ENCODE measurements at regions not wholly inside any gene's neighbourhood (a gene's known extent, or its start where the extent isn't known, plus 50 kb on each side); places are given as distances from the start of the nearest gene placed in this dataset.
A peak's percentile ranks its signal among the peaks of the same experiment; 100 is the strongest.

GRCh38 chr3:168894214-168894613 is 769.3 kb downstream of the MECOM start:
- Histone ChIP-seq H3K27me3 (no peaks in the 10 kb centered on the region), H3K27ac (no peak overlapping the region), H3K36me3 (no peaks in the 10 kb centered on the region), H3K4me3 (no peak overlapping the region), H3K9me3 (peaks cover 0 to 7% (median 2%) of the 10 kb centered on the region in 4 donors), H3K4me1 (no peaks in the 10 kb centered on the region)
- WGBS, 2 donors, result 85 to 92% methylated on average over 1 to 2 of the region's 2 CpGs
- DNase-seq (no peak), ATAC-seq (ENCODE audit: low FRiP score in 2 of 2) (no peak)
- no peak for TF ChIP-seq POLR2AphosphoS5 (IDR thresholded peaks at IDR 0.05)
- TF ChIP-seq EP300 (IDR thresholded peaks at IDR 0.05), result no peak
- TF ChIP-seq, protein P1, sequence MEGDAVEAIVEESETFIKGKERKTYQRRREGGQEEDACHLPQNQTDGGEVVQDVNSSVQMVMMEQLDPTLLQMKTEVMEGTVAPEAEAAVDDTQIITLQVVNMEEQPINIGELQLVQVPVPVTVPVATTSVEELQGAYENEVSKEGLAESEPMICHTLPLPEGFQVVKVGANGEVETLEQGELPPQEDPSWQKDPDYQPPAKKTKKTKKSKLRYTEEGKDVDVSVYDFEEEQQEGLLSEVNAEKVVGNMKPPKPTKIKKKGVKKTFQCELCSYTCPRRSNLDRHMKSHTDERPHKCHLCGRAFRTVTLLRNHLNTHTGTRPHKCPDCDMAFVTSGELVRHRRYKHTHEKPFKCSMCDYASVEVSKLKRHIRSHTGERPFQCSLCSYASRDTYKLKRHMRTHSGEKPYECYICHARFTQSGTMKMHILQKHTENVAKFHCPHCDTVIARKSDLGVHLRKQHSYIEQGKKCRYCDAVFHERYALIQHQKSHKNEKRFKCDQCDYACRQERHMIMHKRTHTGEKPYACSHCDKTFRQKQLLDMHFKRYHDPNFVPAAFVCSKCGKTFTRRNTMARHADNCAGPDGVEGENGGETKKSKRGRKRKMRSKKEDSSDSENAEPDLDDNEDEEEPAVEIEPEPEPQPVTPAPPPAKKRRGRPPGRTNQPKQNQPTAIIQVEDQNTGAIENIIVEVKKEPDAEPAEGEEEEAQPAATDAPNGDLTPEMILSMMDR (IDR thresholded peaks at IDR 0.05), result no peak

GRCh38 chr3:168889666-168890065 is 773.8 kb downstream of the MECOM start:
- no peaks in the 10 kb centered on the region for H3K4me1 ChIP-seq

GRCh38 chr3:168888781-168889180 is 774.7 kb downstream of the MECOM start:
- Histone ChIP-seq H3K4me3 (no peak overlapping the region), H3K36me3 (no peaks in the 10 kb centered on the region), H3K9me3 (no peaks in the 10 kb centered on the region), H3K27ac (no peak overlapping the region), H3K27me3 (no peaks in the 10 kb centered on the region), H3K4me1 (no peaks in the 10 kb centered on the region)
- no peak for TF ChIP-seq EP300 (IDR thresholded peaks at IDR 0.05)
- TF ChIP-seq, protein P1 (IDR thresholded peaks at IDR 0.05), result no peak
- TF ChIP-seq POLR2AphosphoS5 (IDR thresholded peaks at IDR 0.05), result no peak
- no peak for ATAC-seq (ENCODE audit: low FRiP score in 2 of 2)
- WGBS, 2 donors, result 77 to 78% methylated on average over 2 of the region's 2 CpGs
- DNase-seq, result no peak

More at GRCh38 chr3:168889666-168890065, 773.8 kb downstream of the MECOM start:
- ATAC-seq (ENCODE audit: low FRiP score in 2 of 2) (no peak), DNase-seq (no peak)
- Histone ChIP-seq H3K27me3 (no peaks in the 10 kb centered on the region), H3K27ac (no peak overlapping the region), H3K4me3 (no peak overlapping the region), H3K9me3 (peaks cover 0 to under 1% (median 0%) of the 10 kb centered on the region in 4 donors), H3K36me3 (no peaks in the 10 kb centered on the region)
- WGBS, 2 donors, result 0 to 85% methylated on average over 1 of the region's 1 CpG
- no peak for TF ChIP-seq POLR2A (IDR thresholded peaks at IDR 0.05)
- no peak for TF ChIP-seq POLR2AphosphoS5 (IDR thresholded peaks at IDR 0.05)
- TF ChIP-seq EP300 (IDR thresholded peaks at IDR 0.05), result no peak
- TF ChIP-seq, protein P1 (IDR thresholded peaks at IDR 0.05), result no peak

- TF ChIP-seq POLR2A (IDR thresholded peaks at IDR 0.05), result no peak
- TF ChIP-seq POLR2AphosphoS5 (IDR thresholded peaks at IDR 0.05), result no peak
- TF ChIP-seq, protein P1 (IDR thresholded peaks at IDR 0.05), result no peak
- no peak for TF ChIP-seq EP300 (IDR thresholded peaks at IDR 0.05)
- Histone ChIP-seq H3K9me3 (no peaks in the 10 kb centered on the region), H3K36me3 (no peaks in the 10 kb centered on the region), H3K4me1 (no peaks in the 10 kb centered on the region), H3K4me3 (no peak overlapping the region), H3K27ac (no peak overlapping the region), H3K27me3 (no peaks in the 10 kb centered on the region)
- no peak for DNase-seq
- 84 to 96% methylated on average over 2 of the region's 2 CpGs for WGBS, 2 donors
- ATAC-seq (ENCODE audit: low FRiP score in 2 of 2), result no peak
Measured at GRCh38 chr3:168885028-168885427, 778.5 kb downstream of the MECOM start.

GRCh38 chr3:168884353-168884903 is 779.1 kb downstream of the MECOM start:
- H3K4me1 ChIP-seq, result no peaks in the 10 kb centered on the region
- ATAC-seq (ENCODE audit: low FRiP score in 2 of 2) (no peak), DNase-seq (peak in 1 of 2 donors; percentile 23)
- H3K36me3 ChIP-seq, result no peaks in the 10 kb centered on the region
- TF ChIP-seq POLR2AphosphoS5 (IDR thresholded peaks at IDR 0.05), result no peak
- no peak for TF ChIP-seq POLR2A (IDR thresholded peaks at IDR 0.05)
- TF ChIP-seq, protein P1 (IDR thresholded peaks at IDR 0.05), result no peak
- TF ChIP-seq EP300 (IDR thresholded peaks at IDR 0.05), result no peak
- 0 to 5% methylated on average over 1 of the region's 1 CpG for WGBS, 2 donors
- H3K27ac ChIP-seq, result no peak overlapping the region
- H3K4me3 ChIP-seq, result no peak overlapping the region
- H3K9me3 ChIP-seq, result no peaks in the 10 kb centered on the region
- H3K27me3 ChIP-seq, result no peaks in the 10 kb centered on the region

Measured in upper lobe of left lung (tissue), 6 donors.